GM21529 (cell line): ENCODE measurements at regions not wholly inside any gene's neighbourhood (a gene's known extent, or its start where the extent isn't known, plus 50 kb on each side); places are given as distances from the start of the nearest gene placed in this dataset.
A peak's percentile ranks its signal among the peaks of the same experiment; 100 is the strongest.

Experiments used
- ATAC-seq: cut with Tn5 transposase; IDR thresholded peaks from one replicate; pipeline ENCODE4 v1.9.1; 2021; ENCODE audit not compliant: unreplicated experiment

DNA sequence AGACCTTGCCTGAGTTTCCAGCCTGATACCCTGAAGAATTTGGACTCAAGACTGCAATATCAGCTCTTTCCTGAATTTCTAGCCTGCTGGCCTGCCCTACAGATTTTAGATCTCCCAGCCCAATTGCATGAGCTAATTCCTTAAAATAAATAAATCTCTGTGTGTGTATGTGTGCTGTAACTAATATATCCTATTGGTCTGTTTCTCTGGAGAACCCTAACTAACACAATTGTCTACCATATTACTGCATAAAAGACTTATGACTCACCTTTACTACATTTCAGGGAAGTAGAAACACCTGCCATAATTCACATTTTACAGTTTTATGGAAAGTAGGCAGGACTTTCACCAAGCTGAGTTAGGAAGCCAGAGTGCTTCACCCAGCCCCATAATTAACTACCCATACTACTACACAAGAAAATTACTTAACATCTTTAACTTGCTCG, 90.7 kb upstream of the BEND6 start:
- no peak for ATAC-seq

DNA sequence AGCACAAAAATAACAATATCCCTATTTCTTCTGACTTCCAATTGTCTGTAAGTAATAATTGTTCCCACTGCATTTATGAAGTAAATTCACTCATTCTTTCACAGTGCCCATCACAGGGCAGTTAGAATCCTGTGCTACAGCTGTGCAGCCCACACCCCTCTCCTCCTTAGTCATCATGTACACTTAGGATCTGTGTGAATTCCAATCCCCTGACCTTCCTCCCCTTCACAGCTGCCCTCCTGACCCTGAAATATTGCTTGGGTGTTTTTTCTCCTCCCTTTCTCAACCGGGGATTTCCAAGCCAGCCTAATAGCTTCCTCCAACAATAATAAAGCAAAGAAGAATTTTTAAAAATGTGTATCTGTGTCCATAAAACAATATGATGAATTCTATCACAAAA, 91.5 kb upstream of the BEND6 start:
- ATAC-seq = no peak

DNA sequence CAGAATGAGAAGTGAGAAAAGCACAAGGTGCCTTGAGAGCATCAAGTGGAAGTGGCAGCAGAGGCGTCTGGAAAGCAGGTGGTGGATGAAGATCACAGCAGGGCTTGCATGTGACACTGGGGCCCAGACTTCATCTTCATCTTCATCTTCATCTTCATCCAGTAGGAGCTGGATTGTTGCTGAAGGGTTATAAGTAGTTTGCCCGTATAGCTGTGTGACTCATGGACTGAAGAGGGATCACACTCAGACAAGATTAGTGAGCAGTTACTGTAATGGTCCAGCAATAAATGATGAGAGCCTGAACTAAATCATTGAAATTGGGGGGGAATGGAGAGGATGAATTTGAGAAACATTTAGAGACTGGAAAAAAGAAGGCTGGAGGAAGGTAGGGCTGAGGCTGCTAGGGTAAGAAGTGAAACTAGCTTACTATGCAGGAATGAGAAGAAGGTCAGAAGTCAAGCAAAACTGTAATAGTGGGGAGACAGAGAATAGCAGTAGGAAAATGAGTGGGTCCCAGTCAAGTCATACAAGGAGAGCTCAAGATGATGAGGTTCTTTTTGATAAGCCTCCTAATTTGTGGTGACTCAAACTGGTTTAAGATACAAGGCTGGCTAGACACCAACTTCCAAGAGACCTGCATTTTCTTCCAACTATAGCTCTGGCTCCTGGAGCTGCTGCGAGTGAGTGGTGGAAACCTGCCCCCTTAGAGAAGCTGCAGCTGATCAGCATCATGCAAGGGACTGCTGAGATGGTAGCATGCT, 92.3 kb upstream of the BEND6 start:
- ATAC-seq = peak; percentile 59

DNA sequence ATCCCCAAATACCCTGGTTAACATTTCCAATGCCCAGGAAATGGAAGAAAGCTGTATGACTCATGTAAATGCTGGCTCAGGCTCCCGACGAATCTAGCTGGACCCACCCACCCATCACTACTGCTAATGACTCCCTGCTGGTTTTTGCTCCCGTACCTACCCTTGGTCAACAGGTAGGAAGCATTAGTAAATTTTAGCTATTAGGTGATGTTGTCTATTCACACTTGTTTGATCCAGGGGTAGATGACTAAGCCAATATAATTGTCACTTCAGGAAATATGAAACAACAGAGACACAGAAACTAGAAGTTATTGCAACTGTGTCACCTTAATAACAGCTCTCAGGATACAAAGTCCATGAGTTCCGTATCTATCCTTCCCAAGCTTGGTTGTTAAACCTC, 94.4 kb upstream of the BEND6 start:
- no peak for ATAC-seq

DNA sequence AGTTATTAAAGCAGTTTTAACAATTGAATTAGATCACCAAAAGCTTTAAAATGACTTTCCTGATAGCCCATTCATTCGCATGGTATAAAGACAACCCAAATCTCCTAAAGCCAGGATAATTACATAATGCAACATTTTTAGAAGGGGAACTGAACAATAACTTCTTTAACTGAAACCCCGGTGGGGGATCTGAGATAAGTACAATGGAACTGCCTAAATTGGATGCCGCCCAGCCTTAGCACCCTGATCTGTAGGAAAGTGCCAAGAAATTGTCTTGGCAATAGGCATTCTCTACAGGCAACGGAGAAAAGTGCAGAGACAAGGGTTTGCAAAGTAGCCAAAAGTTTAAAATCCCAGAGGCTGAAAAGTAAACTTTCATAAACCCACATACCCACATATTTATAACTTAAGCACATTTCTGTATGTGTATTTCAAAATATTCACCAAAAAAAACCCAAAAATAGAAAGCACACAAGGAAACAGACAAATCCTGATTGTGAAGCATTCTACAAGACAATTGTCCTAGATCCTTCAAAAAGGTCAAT, 98.8 kb upstream of the BEND6 start:
- no peak for ATAC-seq

DNA sequence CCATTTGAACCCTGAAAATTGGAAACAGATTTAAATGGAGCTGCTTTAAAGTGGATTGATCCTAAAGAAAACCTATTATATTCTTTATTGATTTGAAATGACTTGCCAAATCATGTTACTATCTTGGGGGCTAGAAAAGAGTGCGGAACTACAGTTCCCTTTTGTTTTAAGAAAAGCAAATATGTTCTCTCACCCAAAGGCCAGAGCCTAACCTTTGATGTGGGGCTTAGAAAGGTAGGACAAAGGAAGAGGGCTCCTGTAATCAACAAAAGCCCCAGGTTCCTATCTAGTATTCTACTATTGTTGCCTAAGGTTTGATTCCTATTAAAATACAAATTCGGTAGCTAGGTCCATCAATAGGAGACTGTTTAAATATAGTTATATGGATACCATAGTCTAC, 100.8 kb upstream of the BEND6 start:
- ATAC-seq = no peak

DNA sequence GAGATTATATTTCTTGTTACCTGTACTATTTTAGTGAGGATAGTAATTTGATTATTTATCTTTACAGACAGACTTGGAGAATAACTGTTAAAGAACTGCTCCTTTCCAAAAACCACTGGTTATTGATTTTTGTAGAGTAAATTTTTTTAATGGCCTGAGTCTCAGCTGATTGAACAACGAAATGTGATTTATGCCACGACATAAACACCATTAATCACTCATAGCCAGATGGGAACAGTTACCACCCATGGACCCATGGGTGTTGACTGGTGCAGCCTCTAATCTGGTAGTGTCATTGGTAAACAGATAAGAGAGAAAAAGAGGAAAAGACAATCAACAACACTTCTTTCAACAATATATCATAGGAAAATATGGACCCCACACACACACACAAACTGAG, 101.4 kb upstream of the BEND6 start:
- no peak for ATAC-seq

DNA sequence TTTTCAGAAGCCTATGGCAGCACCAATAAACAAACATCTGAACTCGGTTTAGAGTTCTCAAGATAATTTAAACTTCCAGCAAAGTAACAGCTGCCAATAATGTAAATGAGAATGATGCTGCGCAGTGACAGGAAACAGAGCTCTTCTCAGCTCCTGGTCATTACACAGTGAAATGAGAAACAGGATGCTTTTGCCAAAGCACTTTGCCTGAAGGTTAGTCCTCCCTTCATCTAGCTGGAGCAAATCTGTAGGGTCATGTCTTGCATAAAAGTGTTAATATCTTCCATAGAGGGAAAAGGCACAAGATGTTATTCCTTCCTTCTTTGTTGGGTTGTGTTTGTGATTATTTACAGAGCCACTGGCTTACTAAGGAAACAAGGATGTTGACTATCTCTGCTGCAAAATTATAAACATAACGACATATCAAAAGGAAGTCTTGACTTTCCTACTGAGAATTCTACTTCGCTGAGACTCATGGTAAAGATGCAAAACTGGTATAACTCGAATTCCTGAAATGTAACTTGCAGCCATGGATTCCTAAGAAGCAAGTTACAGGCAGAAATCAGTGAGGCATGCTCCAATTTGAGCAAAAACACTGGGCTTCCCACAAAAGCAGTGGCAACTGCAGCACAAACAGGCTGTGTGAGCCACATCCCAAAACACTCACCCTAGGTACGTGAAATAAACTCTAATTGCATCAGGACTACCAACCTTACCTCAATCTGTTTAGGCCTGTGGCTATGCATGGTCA, 102.5 kb upstream of the BEND6 start:
- ATAC-seq = peak; percentile 16

DNA sequence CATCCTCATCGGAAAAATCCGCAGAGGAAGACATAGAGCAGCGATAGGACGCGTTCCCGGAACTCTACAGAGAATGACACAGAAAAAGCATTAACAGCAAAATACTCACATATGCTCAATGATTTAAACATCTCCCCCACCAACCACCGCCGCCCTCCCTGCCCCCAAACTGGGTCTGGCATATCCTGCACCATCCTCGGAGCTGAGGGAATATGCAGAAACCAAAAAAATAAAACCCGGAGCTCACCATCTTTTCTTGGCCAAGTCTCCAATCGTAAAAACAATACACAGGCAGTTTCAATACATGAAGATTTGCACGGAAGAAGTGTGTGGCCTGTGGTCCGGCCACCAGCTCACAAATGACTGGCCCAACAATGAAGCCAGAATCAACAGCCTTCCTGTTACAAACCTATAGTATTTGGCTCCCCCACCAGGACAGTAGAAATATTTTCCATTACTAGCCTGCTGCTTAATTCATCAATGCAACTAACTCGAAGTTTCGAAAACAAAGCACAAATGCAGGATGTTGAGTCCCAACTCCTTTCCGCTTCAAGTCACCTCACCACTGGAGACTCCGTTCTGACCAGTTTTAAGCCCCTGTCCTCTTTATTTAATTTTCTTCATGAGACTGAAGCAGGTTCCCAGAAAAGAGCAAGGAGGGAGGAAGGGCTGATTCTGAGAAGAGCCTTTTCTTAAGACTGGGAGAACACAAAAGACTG, 103.2 kb upstream of the BEND6 start:
- ATAC-seq = peak; percentile 96

DNA sequence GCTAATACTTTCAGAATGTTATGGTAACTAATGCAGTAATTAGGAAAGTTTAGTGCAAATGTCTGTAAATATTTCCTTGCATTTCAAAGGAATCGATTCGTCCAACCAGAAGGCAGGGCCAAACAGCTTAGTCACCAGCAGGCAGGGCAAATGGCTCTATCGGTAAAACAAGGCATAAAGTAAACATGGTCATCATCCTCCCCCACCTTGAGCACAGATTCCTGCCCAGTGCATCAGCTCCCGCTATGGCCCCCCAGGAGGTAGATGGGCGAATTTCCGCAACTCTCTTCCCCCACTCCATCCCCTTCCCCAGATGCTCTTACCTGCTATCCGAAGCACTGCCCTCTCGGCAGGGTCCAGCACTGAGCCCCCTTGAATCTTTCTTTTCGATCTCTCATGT, 103.8 kb upstream of the BEND6 start:
- no peak for ATAC-seq

DNA sequence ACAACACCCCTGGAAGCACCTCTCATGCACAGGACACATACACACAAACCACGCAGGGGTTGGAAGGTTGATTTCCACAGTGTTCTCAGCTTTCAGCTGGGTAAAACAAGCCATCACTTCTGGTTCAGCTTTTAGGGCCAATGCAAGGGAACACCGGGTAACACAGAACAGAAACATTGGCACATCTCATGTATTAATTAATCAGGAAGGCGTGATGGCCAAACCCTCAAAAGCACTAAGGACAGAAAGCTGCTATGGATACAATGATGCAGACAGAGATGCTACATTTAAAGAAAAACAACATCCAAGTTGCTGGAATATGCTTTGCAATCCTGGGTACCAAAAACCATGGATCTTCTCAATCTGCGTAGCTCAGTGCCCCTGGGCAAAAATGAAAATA, 104.3 kb upstream of the BEND6 start:
- no peak for ATAC-seq

DNA sequence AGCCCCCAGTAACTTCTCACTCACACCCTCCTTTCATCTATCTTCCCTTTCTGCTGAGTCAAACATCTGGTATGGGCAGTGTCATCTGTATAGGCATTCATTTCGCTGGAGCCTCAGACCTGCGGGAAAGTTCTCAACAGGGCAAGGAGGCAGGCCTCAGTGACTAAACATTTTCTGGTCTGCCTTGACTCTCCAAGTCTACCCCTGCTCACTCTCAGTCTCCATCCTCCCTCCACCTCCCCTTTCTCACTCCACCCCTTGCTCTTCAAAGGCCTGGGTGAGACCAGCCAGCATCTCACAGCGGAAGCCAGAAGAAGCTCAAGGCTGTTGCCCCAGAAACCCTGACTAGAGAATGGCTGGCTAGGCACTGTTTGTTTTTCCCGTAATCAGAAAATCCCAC, 105.0 kb upstream of the BEND6 start:
- ATAC-seq = no peak

DNA sequence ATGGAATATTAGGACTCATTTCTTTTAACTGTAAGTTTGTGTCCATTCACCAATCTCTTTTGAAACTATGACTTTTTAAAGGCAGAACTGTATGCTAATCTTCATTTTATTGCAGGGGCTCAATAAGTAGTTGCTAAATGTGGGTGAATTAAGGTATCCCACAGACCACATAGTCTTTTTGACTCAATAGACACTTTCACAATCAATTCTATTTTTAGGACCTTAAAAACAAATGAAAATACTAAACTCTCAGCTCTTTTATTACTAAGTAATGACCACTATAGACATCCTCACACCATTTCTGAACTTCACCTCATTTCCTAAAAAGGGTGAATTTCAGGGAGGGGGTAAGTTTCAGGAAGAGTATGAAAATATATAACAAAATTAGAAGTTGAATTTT, 106.8 kb upstream of the BEND6 start:
- no peak for ATAC-seq

DNA sequence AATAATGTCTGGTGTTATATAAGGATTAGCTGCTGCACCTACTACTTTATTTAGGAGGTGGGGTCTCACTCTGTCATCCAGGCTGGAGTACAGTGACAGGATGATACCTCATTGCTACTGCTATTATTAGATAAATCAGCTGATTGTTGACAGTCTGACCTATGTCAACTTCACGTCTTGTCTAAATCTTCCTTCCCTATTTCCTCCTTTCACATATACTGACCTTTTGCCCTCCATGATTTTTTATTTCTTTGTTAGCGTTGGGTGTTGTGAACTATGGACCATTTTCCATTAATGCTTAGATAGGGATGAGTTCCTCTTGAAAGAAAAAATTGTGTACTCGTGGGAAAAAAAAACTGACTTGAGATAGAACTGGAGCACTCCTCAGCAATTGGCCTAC, 109.9 kb upstream of the BEND6 start:
- no peak for ATAC-seq

DNA sequence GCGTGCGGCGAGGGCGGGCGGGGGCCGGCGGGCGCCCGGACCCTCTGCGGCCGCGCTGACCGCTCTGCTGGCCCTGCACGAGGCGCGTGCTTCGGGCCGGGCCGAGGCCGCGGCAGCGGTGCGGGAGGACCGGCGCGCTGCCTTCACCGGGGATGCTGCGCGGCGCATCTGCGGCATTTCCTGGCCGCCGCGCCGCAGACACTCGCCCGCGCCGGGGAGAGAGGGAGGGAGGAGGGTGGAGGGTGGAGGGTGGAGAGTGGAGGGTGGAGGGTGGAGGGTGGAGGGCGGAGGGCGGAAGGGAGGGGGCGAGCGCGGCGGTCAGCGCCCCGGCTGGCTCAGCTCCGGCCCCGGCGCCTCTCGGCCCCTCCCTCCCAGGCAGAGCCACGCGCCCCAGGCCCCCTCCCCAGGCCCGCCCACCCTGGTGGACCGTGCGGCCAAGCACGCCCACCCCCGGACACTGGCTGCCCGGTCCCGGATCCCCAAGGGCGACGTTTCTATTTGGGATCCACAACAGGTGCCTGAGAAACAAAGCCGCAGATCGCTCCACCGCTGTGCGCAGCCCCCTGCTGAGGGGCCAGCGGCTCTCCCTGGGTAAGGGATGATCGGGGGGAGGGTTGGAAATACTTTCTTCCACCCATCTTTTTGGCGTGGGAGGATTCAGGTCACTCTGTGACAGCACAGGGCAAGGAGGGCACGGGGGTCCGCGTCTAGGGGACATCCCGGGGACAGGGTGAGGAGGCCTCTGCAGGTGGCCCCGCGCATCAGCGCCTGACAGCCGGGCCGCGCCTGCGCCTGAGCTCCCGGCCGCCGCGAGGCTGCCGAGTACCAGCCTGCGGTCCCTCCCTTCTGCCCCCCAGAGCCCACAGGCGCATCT, 111.2 kb upstream of the BEND6 start:
- peak; percentile 78 for ATAC-seq

DNA sequence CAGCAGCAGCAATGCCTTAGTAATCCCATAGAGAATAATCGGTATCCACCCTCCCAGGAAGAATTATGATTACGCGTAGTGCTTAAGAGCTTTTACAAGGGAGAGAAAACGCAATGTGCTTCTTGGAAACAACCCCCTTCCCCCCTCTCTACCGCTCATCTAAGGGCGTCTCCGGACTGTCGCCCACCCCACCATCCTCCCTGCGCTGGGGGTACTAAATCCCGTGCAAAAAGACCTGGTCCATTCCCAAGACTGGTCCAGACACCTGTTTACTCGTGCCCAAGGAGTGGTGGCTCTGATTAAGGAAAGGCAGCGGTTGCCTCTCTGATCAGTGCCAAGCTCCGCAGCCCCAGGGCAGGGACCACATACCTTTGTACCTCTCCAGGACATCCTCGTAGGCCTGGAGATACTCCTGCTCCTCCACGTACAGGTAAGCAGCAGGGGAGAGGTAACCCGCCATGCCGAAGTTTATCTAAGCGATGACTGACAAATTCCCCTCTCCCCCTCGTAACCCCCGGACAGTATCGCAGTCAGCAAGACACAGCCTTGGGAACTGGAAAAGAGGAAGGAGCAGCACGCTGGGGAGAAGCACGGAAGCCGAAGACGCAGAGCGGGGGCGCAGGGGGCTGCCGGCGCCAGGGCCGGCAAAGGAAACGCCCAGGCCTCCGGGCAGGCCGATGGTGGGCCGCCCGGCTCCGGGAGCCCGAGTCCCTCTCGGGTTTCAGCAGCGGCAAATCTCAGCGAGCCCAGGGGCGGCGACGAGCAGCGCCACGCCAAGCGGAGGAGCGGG, 112.0 kb upstream of the BEND6 start:
- peak; percentile 17 for ATAC-seq

DNA sequence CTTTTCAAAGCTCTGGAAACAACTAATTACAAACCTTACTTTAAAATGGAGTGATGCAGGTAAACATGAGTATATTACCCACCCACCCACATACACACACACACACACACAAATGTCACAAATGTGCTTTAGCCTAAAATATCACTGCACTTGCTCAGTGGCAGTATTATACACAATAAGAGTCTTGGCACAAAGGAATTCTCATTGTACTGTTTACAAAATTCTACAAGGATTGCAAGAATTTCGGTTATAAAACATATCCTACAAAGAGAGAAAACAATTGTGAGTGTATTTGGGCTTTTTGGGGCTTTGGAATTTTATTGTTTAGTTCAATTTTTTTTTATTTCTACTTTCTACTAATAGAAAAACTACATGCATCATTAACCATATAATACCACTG, 113.2 kb upstream of the BEND6 start:
- ATAC-seq = no peak

DNA sequence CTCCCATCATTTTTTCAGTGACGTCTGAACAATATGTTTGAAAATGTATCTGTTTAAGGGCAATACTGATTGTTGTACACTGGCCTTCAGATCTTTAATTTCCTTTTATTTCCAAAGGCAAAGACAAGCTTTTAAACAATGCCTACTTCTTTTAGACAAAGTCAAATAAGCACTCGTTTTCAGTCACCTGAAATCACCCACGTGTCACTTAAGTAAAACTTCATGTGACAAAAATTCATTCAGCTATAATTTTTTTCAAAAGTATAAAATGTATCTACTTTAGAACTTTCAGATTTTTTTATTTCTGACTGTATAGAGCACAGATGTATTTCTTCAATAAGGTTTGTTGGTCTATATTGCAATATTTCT, 113.5 kb upstream of the BEND6 start:
- ATAC-seq = no peak

DNA sequence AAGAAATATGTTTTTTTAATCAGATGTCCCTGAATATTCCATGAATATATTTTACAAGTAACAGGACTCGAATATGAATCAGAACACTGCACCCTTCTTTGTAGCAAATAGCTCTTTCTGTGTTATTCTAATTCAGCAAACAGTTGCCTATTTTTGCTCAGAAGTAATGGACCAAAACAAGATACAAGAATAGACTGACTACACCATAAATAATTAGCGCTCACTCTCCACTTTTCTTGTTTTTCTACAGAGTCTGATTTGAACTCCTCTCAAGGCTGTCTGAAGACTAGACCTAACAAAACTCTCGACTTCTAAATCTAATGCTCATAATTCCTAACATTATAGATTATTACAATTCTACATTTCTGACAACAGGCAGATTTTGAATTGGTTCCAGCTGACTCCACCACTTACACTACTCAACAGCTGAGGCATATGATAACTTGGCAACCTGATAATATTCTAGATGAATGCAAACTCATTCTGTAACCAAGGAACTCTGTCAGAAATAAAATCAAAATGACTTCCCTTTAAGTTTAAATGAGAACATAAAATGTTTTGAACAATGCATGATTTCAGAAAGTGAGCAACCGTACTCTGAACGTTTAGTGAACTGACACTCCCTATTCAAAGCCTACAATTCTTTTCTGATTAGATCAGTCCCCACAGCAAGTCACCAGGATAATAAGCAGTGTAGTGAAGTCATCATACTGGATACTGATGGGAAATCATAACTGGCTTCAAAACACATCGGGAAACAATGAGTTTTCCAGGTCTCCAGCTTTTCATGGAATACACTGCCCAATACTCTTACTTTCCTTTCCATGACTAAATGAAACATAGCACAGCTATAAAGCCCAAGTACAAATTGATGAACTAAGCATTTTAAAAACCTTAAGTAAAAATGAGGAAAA, 114.2 kb upstream of the BEND6 start:
- ATAC-seq = no peak
